GM21423 (cell line): ENCODE measurements at regions not wholly inside any gene's neighbourhood (a gene's known extent, or its start where the extent isn't known, plus 50 kb on each side); places are given as distances from the start of the nearest gene placed in this dataset.

ENCODE experiments used
- ATAC-seq: cut with Tn5 transposase; IDR thresholded peaks from one replicate; pipeline ENCODE4 v1.9.1; 2021; ENCODE audit warnings: mild to moderate bottlenecking, moderate library complexity; ENCODE audit not compliant: unreplicated experiment

- no peak for ATAC-seq
Measured at GRCh38 chr10:28952523-28952922, 275.2 kb downstream of the BAMBI start.

GRCh38 chr10:28954211-28954610 lies 276.9 kb downstream of the BAMBI start:
- no peak for ATAC-seq

- no peak for ATAC-seq
Measured at GRCh38 chr10:28958468-28958867, 281.1 kb downstream of the BAMBI start.

- no peak for ATAC-seq
Measured at GRCh38 chr10:28959850-28960501, 282.7 kb downstream of the BAMBI start.

- no peak for ATAC-seq
Measured at GRCh38 chr10:28962768-28963167, 285.4 kb downstream of the BAMBI start.

GRCh38 chr10:28963539-28964221 lies 286.4 kb downstream of the BAMBI start:
- no peak for ATAC-seq

GRCh38 chr10:28965937-28966336 lies 288.6 kb downstream of the BAMBI start:
- no peak for ATAC-seq

- no peak for ATAC-seq
Measured at GRCh38 chr10:28967031-28967430, 289.7 kb downstream of the BAMBI start.

GRCh38 chr10:28969413-28969812 lies 292.1 kb downstream of the BAMBI start:
- no peak for ATAC-seq

GRCh38 chr10:28970231-28970630 lies 292.9 kb downstream of the BAMBI start:
- no peak for ATAC-seq

GRCh38 chr10:28971255-28971654 lies 293.9 kb downstream of the BAMBI start:
- ATAC-seq: no peak

- no peak for ATAC-seq
Measured at GRCh38 chr10:28971764-28972163, 294.4 kb downstream of the BAMBI start.

GRCh38 chr10:28973309-28973972 lies 296.1 kb downstream of the BAMBI start:
- no peak for ATAC-seq

GRCh38 chr10:28975891-28976531 lies 298.7 kb downstream of the BAMBI start:
- no peak for ATAC-seq

- ATAC-seq: no peak
Measured at GRCh38 chr10:28977518-28977917, 300.2 kb downstream of the BAMBI start.

- no peak for ATAC-seq
Measured at GRCh38 chr10:28980264-28980663, 302.9 kb downstream of the BAMBI start.

- ATAC-seq: no peak
Measured at GRCh38 chr10:28981007-28981406, 303.7 kb downstream of the BAMBI start.

- ATAC-seq: no peak
Measured at GRCh38 chr10:28982974-28983373, 305.7 kb downstream of the BAMBI start.

GRCh38 chr10:28983799-28984198 lies 305.1 kb upstream of the LYZL1 start:
- no peak for ATAC-seq

GRCh38 chr10:28984431-28984830 lies 304.4 kb upstream of the LYZL1 start:
- peak; percentile 83 for ATAC-seq

- no peak for ATAC-seq
Measured at GRCh38 chr10:28985137-28985885, 303.6 kb upstream of the LYZL1 start.
